H1 (cell line): ENCODE measurements at regions not wholly inside any gene's neighbourhood (a gene's known extent, or its start where the extent isn't known, plus 50 kb on each side); places are given as distances from the start of the nearest gene placed in this dataset.

Experiments used
- MAFK ChIP-seq: IDR thresholded peaks from 2 replicates; pipeline ENCODE4 v1.6.1; 2012; ENCODE audit warnings: low read depth, mild to moderate bottlenecking, improper control_type of control experiment, low read length
- TF ChIP-seq, protein P1 (sequence below): IDR thresholded peaks from 2 replicates; pipeline ENCODE4 v1.6.1; 2012; ENCODE audit warnings: low read length, inconsistent platforms

DNA sequence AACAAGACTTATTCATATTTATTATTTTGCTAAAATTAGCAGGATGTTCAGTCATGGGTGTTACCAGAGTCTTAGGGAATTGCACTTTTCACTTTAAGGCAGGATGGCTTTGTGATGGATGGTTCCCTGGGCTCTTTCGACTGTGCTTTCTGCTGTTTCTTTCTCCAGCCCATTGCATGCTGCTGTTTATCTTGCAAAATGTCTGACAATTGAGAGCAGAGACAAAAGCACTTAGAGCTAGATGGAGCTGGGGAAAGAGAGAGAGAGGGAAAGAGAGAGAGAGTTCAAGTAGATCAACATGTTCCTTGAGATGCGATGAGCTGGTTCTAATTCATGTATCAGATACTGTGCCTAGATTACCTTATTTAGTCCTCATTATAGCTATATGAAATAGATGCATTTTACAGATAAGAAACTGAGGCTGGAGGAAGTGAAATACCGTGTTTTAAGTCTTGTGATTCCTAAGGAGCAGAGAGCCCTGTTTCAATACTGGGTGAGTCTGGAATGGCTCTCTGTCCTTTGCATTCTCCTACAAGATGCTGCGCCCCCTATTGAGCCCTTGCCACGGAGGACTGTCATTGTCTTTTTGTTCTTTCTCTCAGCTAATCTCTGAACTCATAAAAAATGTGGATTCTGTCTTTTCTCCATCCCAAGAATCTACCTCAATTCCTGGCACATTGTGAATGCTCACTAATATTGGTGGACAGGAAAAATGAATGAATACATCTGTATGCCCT is 227.9 kb downstream of the ALG10B start (continued):
- TF ChIP-seq, protein P1, sequence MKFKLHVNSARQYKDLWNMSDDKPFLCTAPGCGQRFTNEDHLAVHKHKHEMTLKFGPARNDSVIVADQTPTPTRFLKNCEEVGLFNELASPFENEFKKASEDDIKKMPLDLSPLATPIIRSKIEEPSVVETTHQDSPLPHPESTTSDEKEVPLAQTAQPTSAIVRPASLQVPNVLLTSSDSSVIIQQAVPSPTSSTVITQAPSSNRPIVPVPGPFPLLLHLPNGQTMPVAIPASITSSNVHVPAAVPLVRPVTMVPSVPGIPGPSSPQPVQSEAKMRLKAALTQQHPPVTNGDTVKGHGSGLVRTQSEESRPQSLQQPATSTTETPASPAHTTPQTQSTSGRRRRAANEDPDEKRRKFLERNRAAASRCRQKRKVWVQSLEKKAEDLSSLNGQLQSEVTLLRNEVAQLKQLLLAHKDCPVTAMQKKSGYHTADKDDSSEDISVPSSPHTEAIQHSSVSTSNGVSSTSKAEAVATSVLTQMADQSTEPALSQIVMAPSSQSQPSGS: no peak
- TF ChIP-seq MAFK: no peak
